GM18498 (cell line): ENCODE measurements at regions not wholly inside any gene's neighbourhood (a gene's known extent, or its start where the extent isn't known, plus 50 kb on each side); places are given as distances from the start of the nearest gene placed in this dataset.

Experiments used
- ATAC-seq: cut with Tn5 transposase; IDR thresholded peaks from one replicate; pipeline ENCODE4 v1.9.1; 2021; ENCODE audit warnings: mild to moderate bottlenecking, moderate library complexity; ENCODE audit not compliant: unreplicated experiment

- no peak for ATAC-seq
These were observed 403.0 kb upstream of the RBMS3 start for GRCh38 chr3:28877912-28878311.

DNA sequence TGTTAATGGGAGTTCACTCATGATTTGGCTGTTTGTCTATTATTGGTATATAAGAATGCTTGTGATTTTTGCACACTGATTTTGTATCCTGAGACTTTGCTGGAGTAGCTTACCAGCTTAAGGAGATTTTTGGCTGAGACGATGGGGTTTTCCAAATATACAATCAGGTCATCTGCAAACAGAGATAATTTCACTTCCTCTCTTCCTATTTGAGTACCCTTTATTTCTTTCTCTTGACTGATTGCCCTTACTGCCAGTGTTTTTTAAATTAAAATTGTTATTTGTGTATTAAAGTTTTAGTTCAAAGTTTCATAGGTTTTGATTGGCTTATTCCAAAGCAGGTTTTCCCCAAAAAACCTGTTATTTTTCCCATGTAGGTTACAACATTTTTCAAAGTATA, 390.5 kb upstream of the RBMS3 start:
- ATAC-seq, result no peak

DNA sequence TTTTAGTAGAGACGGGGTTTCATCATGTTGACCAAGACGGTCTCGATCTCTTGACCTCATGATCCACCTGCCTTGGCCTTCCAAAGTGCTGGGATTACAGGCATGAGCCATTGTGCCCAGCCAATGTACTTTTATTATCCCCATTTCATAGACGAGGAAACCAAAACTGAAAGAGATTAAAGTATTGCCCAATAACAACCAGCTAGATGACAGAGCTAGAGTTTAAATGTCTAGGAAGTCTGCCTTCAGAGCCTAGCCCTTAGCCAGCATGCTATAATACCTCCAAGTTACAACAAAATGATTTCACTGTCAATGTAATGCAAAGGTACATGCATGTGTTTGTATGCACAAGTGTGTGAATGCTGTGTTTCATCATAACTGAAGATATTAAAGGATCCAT, 389.4 kb upstream of the RBMS3 start:
- no peak for ATAC-seq

DNA sequence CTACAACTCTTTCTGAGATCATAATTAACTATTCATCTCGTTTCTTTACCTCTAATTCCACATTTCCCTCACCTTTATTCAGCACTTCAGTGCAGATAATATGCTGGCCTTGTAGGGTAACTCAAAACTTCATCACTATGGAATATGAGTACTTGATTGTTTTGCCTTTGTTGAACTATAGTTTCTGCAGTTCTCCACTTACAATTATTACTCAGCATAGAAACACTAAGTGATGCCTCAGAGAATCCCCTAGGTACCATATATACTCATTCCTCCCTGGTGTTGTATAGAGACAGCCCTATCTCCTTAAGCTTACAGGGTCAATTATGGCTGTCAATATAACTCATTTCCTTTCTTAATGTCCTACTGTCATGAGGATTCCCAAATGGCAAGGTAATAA, 380.6 kb upstream of the RBMS3 start:
- ATAC-seq, result no peak

DNA sequence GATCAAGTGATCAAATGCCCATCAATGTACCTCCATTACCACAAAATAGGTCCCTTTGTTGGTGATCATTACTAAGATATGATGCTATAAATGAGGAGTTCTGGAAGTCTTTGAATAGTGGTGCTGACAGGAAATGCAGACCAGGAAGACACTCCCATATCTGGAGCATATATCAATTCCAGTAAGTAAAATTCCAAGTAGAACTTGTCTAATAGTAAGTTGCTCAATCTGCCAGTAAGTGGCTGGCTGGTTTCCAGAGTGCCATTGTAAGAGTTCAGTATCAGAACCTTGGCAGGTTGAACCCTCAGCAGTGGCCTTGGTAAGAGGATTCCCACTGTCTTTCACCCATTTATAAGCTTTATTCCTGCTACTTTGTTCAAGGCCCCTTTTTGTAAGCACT, 379.9 kb upstream of the RBMS3 start:
- ATAC-seq, result no peak

- ATAC-seq, result no peak
These were observed 377.7 kb upstream of the RBMS3 start for GRCh38 chr3:28903171-28903601.

- ATAC-seq, result no peak
These were observed 375.1 kb upstream of the RBMS3 start for GRCh38 chr3:28905798-28906197.

- ATAC-seq, result no peak
These were observed 374.1 kb upstream of the RBMS3 start for GRCh38 chr3:28906561-28907310.

DNA sequence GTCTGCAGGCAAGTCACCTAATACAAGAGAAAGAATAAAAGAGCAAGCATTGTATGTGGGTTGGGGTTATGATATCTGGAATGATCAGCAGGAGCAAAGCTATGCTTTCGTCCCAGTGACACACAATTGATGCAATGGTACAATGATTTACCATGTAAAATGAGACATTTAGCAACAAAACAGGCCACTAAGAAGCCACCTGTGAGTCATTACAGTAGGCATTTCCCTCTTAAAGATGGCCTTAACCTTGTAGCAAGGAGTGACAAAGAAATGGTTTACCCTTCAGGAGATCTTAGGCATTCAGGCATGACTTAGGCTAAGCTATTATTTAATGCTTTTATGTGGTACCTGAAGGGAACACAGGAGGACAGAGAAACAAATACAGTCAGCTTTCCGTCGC, 373.3 kb upstream of the RBMS3 start:
- ATAC-seq, result no peak

- ATAC-seq, result no peak
These were observed 368.6 kb upstream of the RBMS3 start for GRCh38 chr3:28912120-28912885.

GRCh38 chr3:28915741-28916500, 364.9 kb upstream of the RBMS3 start:
- no peak for ATAC-seq

DNA sequence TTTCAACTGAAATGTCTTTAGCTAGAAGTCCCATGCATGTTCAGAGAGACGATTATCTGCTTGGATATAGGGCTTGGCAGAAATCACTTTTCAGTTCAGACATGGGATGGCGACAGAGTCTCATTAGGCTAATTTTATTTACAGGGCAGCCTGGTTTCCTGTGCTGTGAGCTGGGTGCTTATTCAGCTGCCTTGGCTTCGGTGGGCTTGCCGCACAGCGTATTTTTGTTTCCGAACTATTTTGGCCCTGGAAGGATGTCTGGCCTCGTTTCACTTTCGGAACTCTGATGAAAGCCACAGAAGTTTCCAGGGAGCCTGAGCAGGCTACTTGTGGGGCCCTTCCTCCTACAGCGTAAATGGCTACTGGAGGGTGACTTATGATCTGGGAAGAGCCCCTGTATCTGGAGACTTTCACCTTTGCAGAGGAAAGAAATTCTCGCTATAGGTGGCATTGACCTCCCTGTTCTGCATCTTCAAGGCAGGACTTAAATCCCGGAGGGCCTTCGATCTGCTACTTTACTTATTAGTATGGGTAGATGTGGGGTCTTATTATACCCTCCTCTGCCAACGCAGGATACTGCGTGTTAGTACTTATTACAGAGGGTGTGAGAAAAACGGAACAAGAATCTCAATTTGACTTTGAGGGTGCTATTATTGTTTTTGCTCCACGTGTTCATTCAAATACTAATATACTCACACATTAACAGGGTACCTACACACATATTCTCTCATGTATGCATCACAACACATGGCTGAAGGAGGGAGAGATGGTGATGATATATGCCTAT, 364.0 kb upstream of the RBMS3 start:
- ATAC-seq, result peak; percentile 87

DNA sequence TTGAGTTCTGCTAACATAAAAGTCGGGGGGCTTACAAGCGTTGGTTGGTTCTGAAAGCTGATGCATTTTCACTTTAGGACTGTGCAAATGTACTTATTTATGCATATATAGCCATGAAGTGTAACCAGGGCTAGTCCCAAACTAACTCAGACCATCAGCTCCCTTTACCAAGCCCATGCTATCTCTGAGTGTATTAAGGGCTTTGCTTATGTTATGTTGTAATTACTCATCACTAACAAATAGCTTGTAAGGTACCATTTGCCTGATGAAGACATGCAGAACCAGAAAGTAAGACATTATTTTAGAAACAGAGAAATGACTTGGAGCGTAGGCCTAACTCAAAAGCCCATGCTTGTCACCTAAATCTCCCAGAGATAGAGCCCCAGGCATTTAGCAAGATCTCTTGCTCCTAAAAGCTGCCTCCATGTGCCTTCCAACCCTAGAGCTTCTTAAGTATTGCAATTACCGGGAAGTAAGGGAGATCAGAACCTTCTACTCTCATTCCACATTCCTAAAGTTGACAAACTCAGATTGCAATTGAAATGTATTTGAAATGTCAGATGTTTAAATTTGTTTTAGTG, 362.9 kb upstream of the RBMS3 start:
- ATAC-seq, result no peak

GRCh38 chr3:28922376-28922775, 358.5 kb upstream of the RBMS3 start:
- ATAC-seq, result no peak

GRCh38 chr3:28923994-28924393, 356.9 kb upstream of the RBMS3 start:
- ATAC-seq, result no peak

DNA sequence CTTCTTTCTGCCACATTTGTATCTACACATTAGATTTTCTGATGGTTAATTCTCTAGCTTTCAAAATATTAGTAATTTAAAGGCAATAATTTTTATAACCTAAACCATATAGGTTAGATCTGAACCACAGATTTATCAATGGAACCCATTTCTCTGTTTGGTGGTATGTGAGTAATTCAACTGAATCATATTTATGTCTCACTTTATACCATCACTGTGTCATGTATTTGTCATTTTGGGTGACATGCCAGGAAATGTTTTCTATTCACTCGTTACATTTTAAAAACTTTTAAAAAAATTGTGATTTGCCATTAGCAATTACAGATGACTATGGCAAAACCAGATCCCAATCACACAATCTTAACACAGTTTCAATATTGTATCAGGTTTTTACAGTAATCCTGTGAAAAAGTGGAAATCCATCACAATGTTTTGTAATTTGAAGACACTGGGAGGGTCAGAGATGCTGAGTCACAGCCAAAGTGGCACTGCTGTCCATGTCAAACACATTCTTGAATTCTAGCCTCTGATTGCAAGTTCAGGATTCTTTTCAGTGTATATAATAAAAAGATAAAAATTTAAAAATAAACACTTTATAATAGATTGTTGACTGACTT, 356.0 kb upstream of the RBMS3 start:
- no peak for ATAC-seq

DNA sequence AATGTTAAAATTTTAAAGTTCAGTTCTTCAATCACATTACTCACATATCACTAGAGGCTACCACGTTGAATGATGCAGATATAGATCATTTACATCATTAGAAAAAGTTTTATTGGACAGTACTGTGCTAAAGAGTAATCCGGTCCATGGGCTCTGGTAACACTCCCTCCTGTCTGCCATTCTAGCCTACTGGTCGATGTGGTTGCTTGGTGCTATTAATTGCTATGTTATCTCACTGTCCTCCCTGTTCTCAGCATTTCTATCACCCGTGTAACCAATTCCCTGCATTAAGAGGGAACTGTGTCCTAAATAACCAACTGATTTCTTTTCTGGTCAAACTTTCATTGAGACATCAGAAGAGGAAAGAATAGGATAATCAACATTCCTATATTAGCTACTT, 347.5 kb upstream of the RBMS3 start:
- ATAC-seq, result no peak

- ATAC-seq, result no peak
These were observed 346.6 kb upstream of the RBMS3 start for GRCh38 chr3:28934126-28934813.

DNA sequence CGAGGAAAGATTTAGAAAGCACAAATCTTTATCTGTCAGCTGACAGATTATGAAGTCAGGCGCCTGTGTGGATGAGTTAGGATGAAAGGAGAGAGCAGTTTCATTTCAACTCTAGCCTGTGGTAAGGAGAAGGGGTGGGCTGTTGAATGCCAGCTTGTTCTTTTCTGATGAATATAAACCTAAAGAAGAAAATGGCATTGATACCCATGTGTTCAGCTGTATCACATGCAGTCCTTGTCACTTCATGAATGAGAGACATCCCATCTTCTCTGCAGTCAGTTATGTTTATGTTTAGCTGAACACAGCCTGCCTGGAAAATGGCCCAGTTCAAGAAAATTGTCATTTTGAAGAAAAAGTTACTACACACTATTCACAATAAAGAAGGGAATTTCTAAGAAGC, 345.7 kb upstream of the RBMS3 start:
- no peak for ATAC-seq

DNA sequence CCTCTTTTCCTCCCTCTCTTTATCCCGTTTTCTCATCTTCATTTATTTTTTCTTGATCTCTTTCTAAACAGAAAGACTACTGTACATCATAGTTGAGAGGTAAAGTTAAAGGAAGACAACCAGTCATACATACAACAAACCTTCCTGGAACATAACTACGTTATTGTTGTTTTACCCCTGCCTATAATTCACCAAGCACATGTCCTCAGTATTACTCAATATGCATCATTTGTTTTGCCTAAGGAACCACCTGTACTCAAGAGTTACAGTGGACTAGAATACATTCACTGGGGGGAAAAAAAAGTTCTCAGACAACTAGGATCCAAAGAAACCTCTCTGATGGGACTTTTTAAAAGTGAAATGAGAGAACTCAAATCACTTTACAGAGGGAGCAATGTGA, 344.7 kb upstream of the RBMS3 start:
- ATAC-seq, result no peak
